Central memory CD8-positive, alpha-beta T cell (primary cell): ENCODE measurements at regions not wholly inside any gene's neighbourhood (a gene's known extent, or its start where the extent isn't known, plus 50 kb on each side); places are given as distances from the start of the nearest gene placed in this dataset.

ENCODE experiments used
- ATAC-seq: fragments of 150-1000 bp; cut with Tn5 transposase; replicated peaks from 2 replicates; pipeline ENCODE4 v1.10.0; 2022; ENCODE audit warnings: mild to moderate bottlenecking, moderate FRiP score, moderate number of reproducible peaks; ENCODE audit not compliant: poor library complexity, severe bottlenecking; ENCODE audit errors: extremely low read depth
- DNase-seq, 2 donors: peaks; one replicate each; pipeline ENCODE4 v3.0.0; 2021; ENCODE audit warnings: low spot score in 2 of 2
- H3K27ac Mint-ChIP-seq: one replicate; pipeline ENCODE4 v1.8.0; 2022; ENCODE audit warnings: low read depth, mild to moderate bottlenecking, moderate library complexity, mixed read lengths
- H3K27me3 Mint-ChIP-seq: one replicate; pipeline ENCODE4 v1.8.0; 2022; ENCODE audit warnings: mixed read lengths
- H3K36me3 Mint-ChIP-seq: one replicate; pipeline ENCODE4 v1.8.0; 2022; ENCODE audit warnings: mild to moderate bottlenecking, moderate library complexity, mixed read lengths; ENCODE audit not compliant: insufficient read depth
- H3K4me1 Mint-ChIP-seq: one replicate; pipeline ENCODE4 v1.8.0; 2022; ENCODE audit warnings: mixed read lengths
- H3K4me3 Mint-ChIP-seq: one replicate; pipeline ENCODE4 v1.8.0; 2022; ENCODE audit warnings: mild to moderate bottlenecking, moderate library complexity, mixed read lengths
- H3K9me3 Mint-ChIP-seq: one replicate; pipeline ENCODE4 v1.8.0; 2022; ENCODE audit warnings: mixed read lengths

- H3K4me1 Mint-ChIP-seq = peaks cover 13% of the 10 kb centered on the region
- peaks cover 27% of the 10 kb centered on the region for H3K36me3 Mint-ChIP-seq
- H3K27me3 Mint-ChIP-seq = no peaks in the 10 kb centered on the region
- no peak overlapping the region for H3K27ac Mint-ChIP-seq
- no peaks in the 10 kb centered on the region for H3K9me3 Mint-ChIP-seq
- H3K4me3 Mint-ChIP-seq = no peak overlapping the region
- no peak for ATAC-seq
- no peak for DNase-seq
These were observed 109.8 kb upstream of the HNRNPU start for GRCh38 chr1:244974106-244974505.

- Mint-ChIP-seq H3K4me1 (peaks cover 13% of the 10 kb centered on the region), H3K27ac (peak overlapping the region; percentile 99), H3K27me3 (no peaks in the 10 kb centered on the region), H3K9me3 (no peaks in the 10 kb centered on the region), H3K4me3 (peak overlapping the region; percentile 94), H3K36me3 (peaks cover 32% of the 10 kb centered on the region)
- ATAC-seq (no peak), DNase-seq (no peak)
These were observed 107.3 kb upstream of the HNRNPU start for GRCh38 chr1:244971552-244972216.

- H3K36me3 Mint-ChIP-seq = peaks cover 32% of the 10 kb centered on the region
- peak overlapping the region; percentile 99 for H3K27ac Mint-ChIP-seq
- no peaks in the 10 kb centered on the region for H3K27me3 Mint-ChIP-seq
- ATAC-seq (peak; percentile 72), DNase-seq (peak; percentile 90 to 95)
- H3K4me3 Mint-ChIP-seq = peak overlapping the region; percentile 94
- H3K4me1 Mint-ChIP-seq = peaks cover 13% of the 10 kb centered on the region
- no peaks in the 10 kb centered on the region for H3K9me3 Mint-ChIP-seq
These were observed 106.6 kb upstream of the HNRNPU start for GRCh38 chr1:244970744-244971551.

GRCh38 chr1:244970236-244970743 is 105.9 kb upstream of the HNRNPU start:
- Mint-ChIP-seq H3K4me1 (peaks cover 13% of the 10 kb centered on the region), H3K4me3 (peak overlapping the region; percentile 94), H3K9me3 (no peaks in the 10 kb centered on the region), H3K36me3 (peaks cover 32% of the 10 kb centered on the region), H3K27ac (peak overlapping the region; percentile 99), H3K27me3 (no peaks in the 10 kb centered on the region)
- peak; percentile 52 for ATAC-seq
- peak in 1 of 2 donors; percentile 75 for DNase-seq

GRCh38 chr1:244969355-244970235 is 105.3 kb upstream of the HNRNPU start:
- Mint-ChIP-seq H3K4me1 (peaks cover 13% of the 10 kb centered on the region), H3K27ac (peak overlapping the region; percentile 99), H3K4me3 (peak overlapping the region; percentile 94), H3K9me3 (no peaks in the 10 kb centered on the region), H3K27me3 (no peaks in the 10 kb centered on the region), H3K36me3 (peaks cover 32% of the 10 kb centered on the region)
- peak; percentile 39 for ATAC-seq
- peak; percentile 59 to 78 for DNase-seq

GRCh38 chr1:244968881-244969280 is 104.5 kb upstream of the HNRNPU start:
- Mint-ChIP-seq H3K27ac (peak overlapping the region; percentile 99), H3K4me3 (peak overlapping the region; percentile 94), H3K9me3 (no peaks in the 10 kb centered on the region), H3K36me3 (peaks cover 38% of the 10 kb centered on the region), H3K4me1 (peaks cover 20% of the 10 kb centered on the region), H3K27me3 (no peaks in the 10 kb centered on the region)
- DNase-seq = no peak
- no peak for ATAC-seq

- H3K27ac Mint-ChIP-seq = peak overlapping the region; percentile 99
- peaks cover 24% of the 10 kb centered on the region for H3K4me1 Mint-ChIP-seq
- ATAC-seq (no peak), DNase-seq (no peak)
- peak overlapping the region; percentile 52 for H3K4me3 Mint-ChIP-seq
- H3K27me3 Mint-ChIP-seq = no peaks in the 10 kb centered on the region
- no peaks in the 10 kb centered on the region for H3K9me3 Mint-ChIP-seq
- H3K36me3 Mint-ChIP-seq = peaks cover 40% of the 10 kb centered on the region
These were observed 104.1 kb upstream of the HNRNPU start for GRCh38 chr1:244968471-244968871.

- ATAC-seq (no peak), DNase-seq (no peak)
- H3K9me3 Mint-ChIP-seq = no peaks in the 10 kb centered on the region
- H3K36me3 Mint-ChIP-seq = peaks cover 38% of the 10 kb centered on the region
- H3K4me3 Mint-ChIP-seq = no peak overlapping the region
- H3K27me3 Mint-ChIP-seq = no peaks in the 10 kb centered on the region
- peak overlapping the region; percentile 72 for H3K27ac Mint-ChIP-seq
- H3K4me1 Mint-ChIP-seq = peaks cover 22% of the 10 kb centered on the region
These were observed 102.8 kb upstream of the HNRNPU start for GRCh38 chr1:244967159-244967558.

- Mint-ChIP-seq H3K27ac (no peak overlapping the region), H3K27me3 (no peaks in the 10 kb centered on the region), H3K4me1 (peaks cover 19% of the 10 kb centered on the region), H3K4me3 (no peak overlapping the region), H3K36me3 (peaks cover 26% of the 10 kb centered on the region), H3K9me3 (no peaks in the 10 kb centered on the region)
- ATAC-seq (no peak), DNase-seq (no peak)
These were observed 101.1 kb upstream of the HNRNPU start for GRCh38 chr1:244965185-244966030.

- Mint-ChIP-seq H3K27ac (peak overlapping the region; percentile 60), H3K4me3 (no peak overlapping the region)
- DNase-seq = no peak
These were observed 100.0 kb upstream of the HNRNPU start for GRCh38 chr1:244964112-244964971.

GRCh38 chr1:244963231-244963826 is 99.0 kb upstream of the HNRNPU start:
- no peak overlapping the region for H3K4me3 Mint-ChIP-seq
- H3K36me3 Mint-ChIP-seq = peaks cover 9% of the 10 kb centered on the region
- peaks cover 12% of the 10 kb centered on the region for H3K4me1 Mint-ChIP-seq
- no peaks in the 10 kb centered on the region for H3K9me3 Mint-ChIP-seq
- DNase-seq = no peak
- no peak for ATAC-seq
- no peaks in the 10 kb centered on the region for H3K27me3 Mint-ChIP-seq
- peak overlapping the region; percentile 60 for H3K27ac Mint-ChIP-seq

More at GRCh38 chr1:244964112-244964971, 100.0 kb upstream of the HNRNPU start:
- ATAC-seq = peak; percentile 67
- H3K4me1 Mint-ChIP-seq = peaks cover 13% of the 10 kb centered on the region
- no peaks in the 10 kb centered on the region for H3K9me3 Mint-ChIP-seq
- peaks cover 18% of the 10 kb centered on the region for H3K36me3 Mint-ChIP-seq
- H3K27me3 Mint-ChIP-seq = no peaks in the 10 kb centered on the region
